ENCODE measurements at regions not wholly inside any gene's neighbourhood (a gene's known extent, or its start where the extent isn't known, plus 50 kb on each side); places are given as distances from the start of the nearest gene placed in this dataset.
"Not testable (repeated sequence)": the region's sequence is repeated elsewhere in the genome, so short reads cannot be mapped to it uniquely, and the experiment has no call there.

GRCh38 chr2:117232305-117232704 lies 582.2 kb upstream of the DDX18 start:
- DNase-seq = no peak

DNA sequence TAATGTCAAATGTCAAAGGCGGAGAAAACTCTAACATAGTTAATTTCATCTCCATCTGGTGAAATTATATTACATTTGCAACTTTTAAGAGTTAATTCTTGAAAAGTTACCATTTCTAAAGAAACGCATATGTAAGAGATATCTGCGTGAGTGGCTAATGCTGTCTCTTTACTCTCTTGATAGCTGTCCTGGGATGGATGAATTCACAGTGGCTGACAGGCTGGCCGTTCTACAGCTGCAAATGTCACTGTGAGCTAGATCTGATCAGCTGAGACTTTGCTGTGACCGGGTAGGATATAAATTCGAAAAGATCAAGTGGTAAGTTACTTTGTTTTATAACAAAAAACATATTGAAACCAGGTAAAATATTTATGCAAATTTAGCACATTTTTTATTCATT lies 557.1 kb upstream of the DDX18 start:
- DNase-seq = no peak

DNA sequence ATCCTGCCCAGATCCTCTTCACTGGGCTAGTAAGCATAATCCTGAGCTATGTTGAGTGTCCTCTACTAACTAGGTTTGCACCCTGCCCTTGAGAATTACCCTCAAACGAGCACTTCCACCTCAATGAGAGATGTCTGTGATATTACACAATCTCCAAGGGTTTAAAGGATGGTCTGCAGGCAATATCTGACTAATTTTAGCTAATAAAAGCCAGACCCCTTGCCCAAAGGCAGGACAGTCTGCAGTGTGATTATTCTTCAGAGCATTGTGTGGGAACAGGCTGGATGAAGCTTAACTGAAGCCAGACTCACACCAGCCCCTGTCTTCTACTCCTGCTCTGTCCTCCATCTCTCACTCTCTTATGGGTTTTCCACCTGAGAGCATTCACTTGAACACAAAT lies 544.9 kb upstream of the DDX18 start:
- no peak for DNase-seq

DNA sequence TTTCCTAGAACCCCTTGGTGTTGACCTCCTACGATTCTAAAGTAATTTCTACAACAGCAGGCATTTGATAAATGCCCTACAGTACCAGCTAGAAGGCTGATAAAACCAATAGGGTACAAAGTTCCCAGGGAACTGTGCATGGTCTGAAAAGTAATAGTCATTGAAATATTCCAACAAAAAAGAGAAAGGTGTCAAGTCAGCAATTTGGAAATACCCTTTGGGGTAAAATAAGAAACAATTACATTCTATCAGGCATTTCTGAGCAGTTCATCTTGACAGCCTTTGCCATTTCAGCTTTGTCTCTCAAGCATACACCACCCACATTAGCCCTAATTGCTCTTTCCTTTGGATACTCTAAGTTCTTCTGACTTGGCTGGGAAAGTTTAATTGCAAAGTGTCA lies 542.9 kb upstream of the DDX18 start:
- DNase-seq = no peak

GRCh38 chr2:117273009-117273671 lies 541.4 kb upstream of the DDX18 start:
- DNase-seq = no peak

DNA sequence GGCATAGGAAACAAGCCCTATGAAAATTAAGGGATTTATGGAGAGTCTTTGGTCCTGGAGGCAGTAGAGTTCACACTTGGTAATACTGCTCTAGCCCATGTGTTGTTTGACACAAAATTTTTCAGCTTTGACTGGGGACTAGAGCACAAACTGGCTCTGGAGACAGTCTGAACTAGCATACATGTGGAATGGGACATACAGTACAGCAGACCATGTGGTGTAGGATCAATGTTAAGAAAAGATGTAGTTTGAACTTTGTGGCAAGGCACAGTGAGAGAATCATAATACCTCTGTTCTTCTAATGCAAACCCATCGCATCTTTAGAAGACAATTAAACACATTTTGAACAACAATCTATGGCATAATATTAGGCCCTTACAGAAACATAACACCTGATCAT lies 521.5 kb upstream of the DDX18 start:
- DNase-seq = no peak

DNA sequence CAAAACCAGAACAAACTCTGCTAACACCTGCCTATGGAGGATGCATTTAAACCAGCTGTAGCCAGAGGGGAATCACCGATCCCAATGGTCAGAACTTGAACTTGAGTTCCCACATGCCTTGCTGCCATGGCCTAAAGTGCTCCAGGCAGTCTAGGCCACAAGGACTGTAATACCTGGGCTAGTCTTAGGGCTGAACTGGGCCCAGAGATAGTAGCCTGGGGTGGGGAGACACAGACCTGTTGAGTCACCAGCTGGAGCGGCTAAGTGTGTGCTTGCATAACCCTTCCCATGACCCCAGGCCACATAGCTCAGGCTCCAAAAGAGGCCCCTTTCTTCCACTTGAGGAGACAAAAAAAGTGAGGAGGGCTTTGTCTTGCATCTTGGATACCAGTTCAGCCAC lies 515.0 kb upstream of the DDX18 start:
- no peak for DNase-seq

DNA sequence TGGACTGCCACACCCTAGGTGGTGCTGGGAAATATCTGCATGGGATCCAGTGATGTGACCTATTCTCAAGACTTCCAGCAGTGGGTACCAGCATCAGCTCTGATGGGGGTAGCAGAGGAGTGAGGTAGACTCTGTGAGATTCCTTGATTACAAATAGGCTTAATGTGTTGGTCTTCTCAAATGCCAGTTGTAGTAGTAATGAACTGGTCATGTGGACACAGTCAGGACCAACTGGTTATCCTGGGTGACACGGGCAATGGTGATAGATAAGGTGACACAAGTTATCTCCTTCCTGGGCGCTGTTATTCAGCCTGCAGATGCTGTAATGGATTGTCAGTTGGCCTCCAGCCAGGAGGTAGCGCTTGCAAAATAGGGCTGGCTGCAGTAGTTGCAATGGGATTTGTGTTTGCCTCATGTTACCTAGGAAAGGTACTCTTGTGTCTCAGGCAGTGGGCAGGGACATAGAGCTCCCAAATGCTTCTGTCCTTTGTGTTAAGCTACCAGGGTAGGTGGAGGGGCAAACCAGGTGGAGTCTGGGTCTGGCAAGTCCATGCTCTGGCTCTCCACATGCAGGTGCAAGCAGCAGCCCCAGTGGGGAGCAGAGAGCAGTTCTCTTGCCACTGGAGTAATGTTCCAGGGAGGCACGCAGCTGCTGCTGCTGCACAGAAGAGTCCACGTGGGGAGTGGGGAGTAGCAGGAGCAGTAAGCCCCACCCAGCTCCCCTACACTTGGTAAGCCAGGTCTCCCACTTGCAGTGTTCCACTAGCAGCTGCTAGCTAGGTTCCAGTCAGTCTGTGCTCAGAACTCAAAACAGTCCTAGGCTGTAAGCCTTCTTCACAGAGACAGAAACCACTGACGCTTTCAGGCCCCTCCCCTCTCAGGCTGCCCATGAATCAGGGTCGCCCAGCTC lies 505.4 kb upstream of the DDX18 start:
- DNase-seq = no peak

DNA sequence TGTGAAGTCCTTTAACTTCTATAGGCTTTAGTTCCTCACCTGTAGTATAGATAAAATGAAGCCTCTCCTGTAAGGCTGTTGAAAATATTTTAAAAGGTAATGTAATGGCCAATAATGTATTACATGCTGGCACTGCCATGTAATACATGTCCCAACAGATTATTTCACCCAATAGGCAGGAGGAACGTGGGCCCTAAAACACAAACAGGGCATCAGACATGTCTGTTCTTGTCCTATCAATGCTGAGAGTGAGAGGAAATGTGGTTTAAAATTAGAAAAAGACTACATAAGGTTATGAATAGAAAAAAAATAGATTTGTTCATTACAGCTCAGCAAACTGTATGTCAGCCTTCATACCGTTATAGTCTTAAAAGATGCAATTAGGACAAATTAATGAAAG lies 492.7 kb upstream of the DDX18 start:
- DNase-seq = no peak

GRCh38 chr2:117323331-117323730 lies 491.2 kb upstream of the DDX18 start:
- no peak for DNase-seq

GRCh38 chr2:117330641-117331040 lies 483.9 kb upstream of the DDX18 start:
- DNase-seq = no peak

DNA sequence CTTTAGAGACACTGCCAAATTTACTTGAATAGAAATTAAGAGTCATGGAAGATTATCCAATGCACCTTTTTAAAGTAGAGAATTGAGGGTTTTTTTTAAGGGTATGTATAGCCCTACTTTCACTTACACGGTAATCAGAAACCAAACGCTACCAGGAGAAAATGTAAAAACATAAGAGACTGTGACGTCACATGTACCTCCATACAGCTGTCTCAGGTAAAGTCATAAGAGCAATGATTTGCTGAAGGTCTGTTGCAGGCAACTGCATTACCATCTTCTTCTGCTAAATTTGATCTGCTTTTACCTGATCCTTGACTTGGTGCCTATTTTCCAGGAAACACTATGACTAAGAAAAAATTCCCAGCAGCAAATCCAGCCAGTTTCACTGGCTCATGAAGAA lies 478.5 kb upstream of the DDX18 start:
- no peak for DNase-seq

GRCh38 chr2:117336496-117336895 lies 478.0 kb upstream of the DDX18 start:
- DNase-seq = no peak

DNA sequence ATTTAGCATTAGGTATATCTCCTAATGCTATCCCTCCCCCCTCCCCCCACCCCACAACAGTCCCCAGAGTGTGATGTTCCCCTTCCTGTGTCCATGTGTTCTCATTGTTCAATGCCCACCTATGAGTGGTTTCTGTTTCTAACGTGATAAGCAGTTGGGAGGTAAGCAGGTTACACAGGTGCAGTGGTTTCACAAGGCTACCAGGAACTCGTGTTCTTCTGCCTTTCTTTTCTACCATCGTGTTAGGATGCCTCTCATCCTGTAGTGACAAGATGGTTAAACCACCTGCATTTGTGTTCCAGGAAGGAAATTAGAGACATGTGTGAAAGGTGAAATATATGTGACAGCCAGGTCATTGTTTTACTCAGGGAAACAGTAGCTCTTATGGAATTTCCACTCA lies 476.5 kb upstream of the DDX18 start:
- not testable (repeated sequence) for DNase-seq

GRCh38 chr2:117339980-117340379 lies 474.5 kb upstream of the DDX18 start:
- no peak for DNase-seq

DNA sequence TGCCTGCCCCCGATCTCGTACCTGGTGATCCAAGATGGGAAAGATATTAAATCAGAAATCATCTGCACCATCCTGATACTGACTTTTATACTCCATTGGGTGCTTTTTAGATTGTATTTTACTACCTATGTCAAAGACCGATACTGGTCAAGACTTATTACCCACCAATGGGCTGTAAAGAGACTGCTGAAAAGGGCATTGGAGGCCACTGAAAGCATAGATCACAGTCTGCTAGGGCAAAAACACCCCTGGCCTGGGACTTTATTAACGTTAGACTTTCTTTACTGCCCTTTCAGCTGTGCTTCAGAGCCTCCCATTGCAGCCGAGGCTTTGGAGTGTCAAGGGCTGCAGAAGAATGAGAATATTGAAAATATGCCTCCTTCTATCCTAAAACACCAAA lies 472.8 kb upstream of the DDX18 start:
- DNase-seq = no peak

GRCh38 chr2:117342415-117342814 lies 472.1 kb upstream of the DDX18 start:
- no peak for DNase-seq

GRCh38 chr2:117349687-117350086 lies 464.8 kb upstream of the DDX18 start:
- DNase-seq = no peak

DNA sequence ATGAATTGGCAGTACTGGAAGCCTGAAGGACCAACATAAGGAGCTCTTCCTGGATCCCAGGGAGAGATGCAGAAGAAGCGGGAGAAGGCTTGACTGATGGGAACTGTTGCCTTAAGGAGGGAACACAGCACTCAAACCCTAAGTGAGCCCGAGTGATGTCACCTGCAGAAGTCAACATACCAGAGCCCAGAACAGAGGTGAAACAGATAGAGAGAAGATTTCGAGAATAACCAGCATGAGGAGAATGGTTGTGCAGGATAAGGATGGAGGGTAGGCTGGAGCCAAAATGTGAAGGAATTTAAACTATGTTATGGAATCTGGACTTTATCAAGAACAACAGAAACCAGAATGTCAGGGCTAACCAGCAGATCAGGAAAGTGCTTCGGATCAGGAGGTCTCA lies 463.1 kb upstream of the DDX18 start:
- no peak for DNase-seq

- no peak for DNase-seq
Observed at GRCh38 chr2:117359266-117359914, 455.1 kb upstream of the DDX18 start.

GRCh38 chr2:117360586-117360985 lies 453.9 kb upstream of the DDX18 start:
- no peak for DNase-seq

GRCh38 chr2:117378653-117379052 lies 435.8 kb upstream of the DDX18 start:
- DNase-seq = no peak

DNA sequence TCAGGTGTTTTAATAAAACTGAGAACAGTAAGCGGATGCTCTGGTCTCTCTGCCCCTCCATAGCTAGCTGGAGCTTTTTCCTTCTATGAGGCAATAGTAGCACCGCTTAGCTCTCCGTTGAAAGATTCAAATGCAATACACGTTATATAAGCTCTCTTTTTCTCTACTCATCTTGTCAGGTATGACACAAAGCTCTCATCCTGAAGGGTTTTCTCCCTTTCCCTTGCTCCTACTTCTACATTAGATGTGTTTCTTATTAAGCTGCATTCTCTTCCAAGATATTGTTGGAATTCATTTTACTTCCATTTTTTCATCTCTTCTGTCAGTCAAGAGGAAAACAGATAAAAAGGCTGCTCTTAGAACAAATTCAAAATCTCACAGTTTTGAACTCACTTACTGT lies 434.6 kb upstream of the DDX18 start:
- DNase-seq = no peak

GRCh38 chr2:117383997-117384396 lies 430.5 kb upstream of the DDX18 start:
- DNase-seq = not testable (repeated sequence)
